Ishikawa (cell line): ENCODE measurements at regions not wholly inside any gene's neighbourhood (a gene's known extent, or its start where the extent isn't known, plus 50 kb on each side); places are given as distances from the start of the nearest gene placed in this dataset.

Experiments used
- CEBPB ChIP-seq: IDR thresholded peaks from 2 replicates; pipeline ENCODE4 v1.6.1; 2012
- CREB1 ChIP-seq: IDR thresholded peaks from 2 replicates; pipeline ENCODE4 v1.6.1; 2012; ENCODE audit warnings: low read depth
- EGR1 ChIP-seq: IDR thresholded peaks from 2 replicates; pipeline ENCODE4 v1.6.1; 2012
- EP300 ChIP-seq: IDR thresholded peaks from 2 replicates; pipeline ENCODE4 v1.6.1; 2012; ENCODE audit warnings: borderline replicate concordance
- FOXM1 ChIP-seq: IDR thresholded peaks from 2 replicates; pipeline ENCODE4 v1.6.1; 2012; ENCODE audit warnings: low read depth, borderline replicate concordance
- NFIC ChIP-seq: IDR thresholded peaks from 2 replicates; pipeline ENCODE4 v1.6.1; 2012
- RAD21 ChIP-seq: IDR thresholded peaks from 2 replicates; pipeline ENCODE4 v1.6.1; 2012; ENCODE audit warnings: low read depth
- TAF1 ChIP-seq: IDR thresholded peaks from 2 replicates; pipeline ENCODE4 v1.6.1; 2012; ENCODE audit warnings: low read depth, mild to moderate bottlenecking
- TCF12 ChIP-seq: IDR thresholded peaks from 2 replicates; pipeline ENCODE4 v1.6.1; 2012; ENCODE audit warnings: low read depth
- TEAD4 ChIP-seq: IDR thresholded peaks from 2 replicates; pipeline ENCODE4 v1.6.1; 2012
- YY1 ChIP-seq: IDR thresholded peaks from 2 replicates; pipeline ENCODE4 v1.6.1; 2012; ENCODE audit warnings: low read depth
- ZBTB7A ChIP-seq: IDR thresholded peaks from 2 replicates; pipeline ENCODE4 v1.6.1; 2012; ENCODE audit warnings: low read depth
- TF ChIP-seq, protein P1 (sequence below): IDR thresholded peaks from 2 replicates; pipeline ENCODE4 v1.6.1; 2012; ENCODE audit warnings: low read depth, mild to moderate bottlenecking
- TF ChIP-seq, protein P2 (sequence below): IDR thresholded peaks from 2 replicates; pipeline ENCODE4 v1.6.1; 2012
- TF ChIP-seq, protein P3 (sequence below): IDR thresholded peaks from 2 replicates; pipeline ENCODE4 v1.6.1; 2012

- TF ChIP-seq ZBTB7A = no peak
- TF ChIP-seq TEAD4 = no peak
- no peak for TF ChIP-seq CREB1
- no peak for TF ChIP-seq YY1
- TF ChIP-seq, protein P1, sequence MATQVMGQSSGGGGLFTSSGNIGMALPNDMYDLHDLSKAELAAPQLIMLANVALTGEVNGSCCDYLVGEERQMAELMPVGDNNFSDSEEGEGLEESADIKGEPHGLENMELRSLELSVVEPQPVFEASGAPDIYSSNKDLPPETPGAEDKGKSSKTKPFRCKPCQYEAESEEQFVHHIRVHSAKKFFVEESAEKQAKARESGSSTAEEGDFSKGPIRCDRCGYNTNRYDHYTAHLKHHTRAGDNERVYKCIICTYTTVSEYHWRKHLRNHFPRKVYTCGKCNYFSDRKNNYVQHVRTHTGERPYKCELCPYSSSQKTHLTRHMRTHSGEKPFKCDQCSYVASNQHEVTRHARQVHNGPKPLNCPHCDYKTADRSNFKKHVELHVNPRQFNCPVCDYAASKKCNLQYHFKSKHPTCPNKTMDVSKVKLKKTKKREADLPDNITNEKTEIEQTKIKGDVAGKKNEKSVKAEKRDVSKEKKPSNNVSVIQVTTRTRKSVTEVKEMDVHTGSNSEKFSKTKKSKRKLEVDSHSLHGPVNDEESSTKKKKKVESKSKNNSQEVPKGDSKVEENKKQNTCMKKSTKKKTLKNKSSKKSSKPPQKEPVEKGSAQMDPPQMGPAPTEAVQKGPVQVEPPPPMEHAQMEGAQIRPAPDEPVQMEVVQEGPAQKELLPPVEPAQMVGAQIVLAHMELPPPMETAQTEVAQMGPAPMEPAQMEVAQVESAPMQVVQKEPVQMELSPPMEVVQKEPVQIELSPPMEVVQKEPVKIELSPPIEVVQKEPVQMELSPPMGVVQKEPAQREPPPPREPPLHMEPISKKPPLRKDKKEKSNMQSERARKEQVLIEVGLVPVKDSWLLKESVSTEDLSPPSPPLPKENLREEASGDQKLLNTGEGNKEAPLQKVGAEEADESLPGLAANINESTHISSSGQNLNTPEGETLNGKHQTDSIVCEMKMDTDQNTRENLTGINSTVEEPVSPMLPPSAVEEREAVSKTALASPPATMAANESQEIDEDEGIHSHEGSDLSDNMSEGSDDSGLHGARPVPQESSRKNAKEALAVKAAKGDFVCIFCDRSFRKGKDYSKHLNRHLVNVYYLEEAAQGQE = no peak
- TF ChIP-seq FOXM1 = no peak
- TF ChIP-seq NFIC = no peak
- TF ChIP-seq, protein P2, sequence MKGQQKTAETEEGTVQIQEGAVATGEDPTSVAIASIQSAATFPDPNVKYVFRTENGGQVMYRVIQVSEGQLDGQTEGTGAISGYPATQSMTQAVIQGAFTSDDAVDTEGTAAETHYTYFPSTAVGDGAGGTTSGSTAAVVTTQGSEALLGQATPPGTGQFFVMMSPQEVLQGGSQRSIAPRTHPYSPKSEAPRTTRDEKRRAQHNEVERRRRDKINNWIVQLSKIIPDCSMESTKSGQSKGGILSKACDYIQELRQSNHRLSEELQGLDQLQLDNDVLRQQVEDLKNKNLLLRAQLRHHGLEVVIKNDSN = no peak
- no peak for TF ChIP-seq RAD21
- TF ChIP-seq EP300 = no peak
- no peak for TF ChIP-seq CEBPB
- no peak for TF ChIP-seq TCF12
- no peak for TF ChIP-seq TAF1
- no peak for TF ChIP-seq EGR1
- TF ChIP-seq, protein P3, sequence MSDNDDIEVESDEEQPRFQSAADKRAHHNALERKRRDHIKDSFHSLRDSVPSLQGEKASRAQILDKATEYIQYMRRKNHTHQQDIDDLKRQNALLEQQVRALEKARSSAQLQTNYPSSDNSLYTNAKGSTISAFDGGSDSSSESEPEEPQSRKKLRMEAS = no peak
These were observed 120.9 kb upstream of the KL start for GRCh38 chr13:32895296-32895695.

GRCh38 chr13:32897296-32897695 lies 118.9 kb upstream of the KL start:
- TF ChIP-seq YY1 = no peak
- no peak for TF ChIP-seq CREB1
- no peak for TF ChIP-seq FOXM1
- no peak for TF ChIP-seq EGR1
- no peak for TF ChIP-seq NFIC
- TF ChIP-seq, protein P2 = no peak
- TF ChIP-seq EP300 = no peak
- no peak for TF ChIP-seq ZBTB7A
- no peak for TF ChIP-seq TAF1

GRCh38 chr13:32902029-32902780 lies 114.0 kb upstream of the KL start:
- no peak for TF ChIP-seq YY1

DNA sequence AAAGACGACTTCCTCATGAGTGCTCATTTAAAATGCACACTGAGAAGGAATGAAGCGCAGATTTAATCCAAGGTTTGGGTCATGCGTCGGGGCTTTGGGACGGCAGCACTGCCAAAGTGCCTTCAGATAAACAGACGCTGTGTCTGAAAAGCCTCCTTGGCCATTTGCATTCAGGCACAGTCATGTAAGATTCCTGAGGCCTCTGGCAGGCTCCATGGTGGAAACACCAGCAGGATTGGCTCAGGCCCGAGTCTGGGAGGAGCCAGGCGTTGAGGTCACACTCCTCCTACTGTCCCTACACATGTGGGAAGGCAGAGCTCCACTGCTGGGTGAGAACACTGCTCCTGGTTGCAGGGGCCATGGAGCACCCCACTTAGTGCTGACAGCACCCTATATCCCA lies 113.3 kb upstream of the KL start:
- TF ChIP-seq TEAD4 (no peak), YY1 (no peak), TCF12 (no peak), CREB1 (no peak), CEBPB (no peak), FOXM1 (no peak), ZBTB7A (no peak), EGR1 (no peak), EP300 (no peak), RAD21 (no peak), NFIC (no peak), TAF1 (no peak)
- TF ChIP-seq, protein P2 = no peak
- TF ChIP-seq, protein P3 = no peak
- TF ChIP-seq, protein P1 = no peak

GRCh38 chr13:32903720-32904119 lies 112.5 kb upstream of the KL start:
- TF ChIP-seq CEBPB = no peak
- TF ChIP-seq TEAD4 = no peak
- TF ChIP-seq RAD21 = no peak
- TF ChIP-seq TCF12 = no peak
- no peak for TF ChIP-seq NFIC
- TF ChIP-seq TAF1 = no peak
- TF ChIP-seq CREB1 = no peak
- TF ChIP-seq, protein P2 = no peak
- TF ChIP-seq, protein P1 = no peak
- no peak for TF ChIP-seq ZBTB7A
- TF ChIP-seq, protein P3 = no peak
